ENCODE measurements at regions not wholly inside any gene's neighbourhood (a gene's known extent, or its start where the extent isn't known, plus 50 kb on each side); places are given as distances from the start of the nearest gene placed in this dataset.

GRCh38 chr3:194069421-194070219 lies 66.3 kb upstream of the HES1 start:
- no peak for DNase-seq (ENCODE audit: low read depth, low spot score)
- in situ Hi-C loops (cut with HindIII; ENCODE audit: low sequenced_read_pairs): no loop called here
- no peak overlapping the region for H3K4me3 ChIP-seq (ENCODE audit: low read depth, low read length)
- TF ChIP-seq CTCF (IDR thresholded peaks at IDR 0.05; ENCODE audit: low read depth, low read length): no peak

- in situ Hi-C loops (cut with HindIII; ENCODE audit: low sequenced_read_pairs): no loop called here
- peak overlapping the region; percentile 31 for H3K4me3 ChIP-seq (ENCODE audit: low read depth, low read length)
- TF ChIP-seq CTCF (IDR thresholded peaks at IDR 0.05; ENCODE audit: low read depth, low read length): no peak
- no peak for DNase-seq (ENCODE audit: low read depth, low spot score)
Observed at GRCh38 chr3:194070220-194070633, 65.7 kb upstream of the HES1 start.

- in situ Hi-C loops (cut with HindIII; ENCODE audit: low sequenced_read_pairs): no loop called here
- DNase-seq (ENCODE audit: low read depth, low spot score): peak; percentile 97
- no peak for TF ChIP-seq CTCF (IDR thresholded peaks at IDR 0.05; ENCODE audit: low read depth, low read length)
Observed at GRCh38 chr3:194070634-194071409, 65.1 kb upstream of the HES1 start.

GRCh38 chr3:194072097-194072428 lies 63.9 kb upstream of the HES1 start:
- peak; percentile 29 for DNase-seq (ENCODE audit: low read depth, low spot score)
- in situ Hi-C loops (cut with HindIII; ENCODE audit: low sequenced_read_pairs): no loop called here
- no peak overlapping the region for H3K4me3 ChIP-seq (ENCODE audit: low read depth, low read length)
- no peak for TF ChIP-seq CTCF (IDR thresholded peaks at IDR 0.05; ENCODE audit: low read depth, low read length)

More at GRCh38 chr3:194070634-194071409, 65.1 kb upstream of the HES1 start:
- H3K4me3 ChIP-seq (ENCODE audit: low read depth, low read length): peak overlapping the region; percentile 31

- no peak for DNase-seq (ENCODE audit: low read depth, low spot score)
- TF ChIP-seq CTCF (IDR thresholded peaks at IDR 0.05; ENCODE audit: low read depth, low read length): no peak
- H3K4me3 ChIP-seq (ENCODE audit: low read depth, low read length): no peak overlapping the region
- in situ Hi-C loops (cut with HindIII; ENCODE audit: low sequenced_read_pairs): no loop called here
Observed at GRCh38 chr3:194072691-194073279, 63.2 kb upstream of the HES1 start.

GRCh38 chr3:194073926-194074325 lies 62.0 kb upstream of the HES1 start:
- H3K4me3 ChIP-seq (ENCODE audit: low read depth, low read length): no peak overlapping the region
- in situ Hi-C loops (cut with HindIII; ENCODE audit: low sequenced_read_pairs): no loop called here
- no peak for TF ChIP-seq CTCF (IDR thresholded peaks at IDR 0.05; ENCODE audit: low read depth, low read length)
- no peak for DNase-seq (ENCODE audit: low read depth, low spot score)

Data from astrocyte of the spinal cord (primary cell).